Suprapubic skin (tissue), 3 donors: ENCODE measurements at regions not wholly inside any gene's neighbourhood (a gene's known extent, or its start where the extent isn't known, plus 50 kb on each side); places are given as distances from the start of the nearest gene placed in this dataset.

ENCODE experiments used
- CTCF ChIP-seq, 2 donors: fragments of 200-600 bp in 1 of 2; fragments of 450-650 bp in 1 of 2; sonication (generic) in 1 of 2; IDR thresholded peaks; one replicate each; pipeline ENCODE4 v1.5.1; 2016 to 2019; ENCODE audit warnings: antibody characterized with exemption in 2 of 2, mild to moderate bottlenecking in 1 of 2, moderate library complexity in 1 of 2
- POLR2A ChIP-seq, 2 donors: fragments of 450-650 bp; IDR thresholded peaks; one replicate each; pipeline ENCODE4 v1.6.1; 2017; ENCODE audit warnings: antibody characterized with exemption in 2 of 2, mild to moderate bottlenecking in 2 of 2, moderate library complexity in 2 of 2

- TF ChIP-seq POLR2A (IDR thresholded peaks at IDR 0.05) (no peak), CTCF (IDR thresholded peaks at IDR 0.05) (no peak)
Observed at GRCh38 chr1:104795931-104796330, 1046.2 kb downstream of the AMY1C start.
